ENCODE measurements at regions not wholly inside any gene's neighbourhood (a gene's known extent, or its start where the extent isn't known, plus 50 kb on each side); places are given as distances from the start of the nearest gene placed in this dataset.

- no peak for DNase-seq
Observed at GRCh38 chr5:68455216-68455615, 239.7 kb downstream of the PIK3R1 start.

- DNase-seq: no peak
Observed at GRCh38 chr5:68456756-68457217, 241.2 kb downstream of the PIK3R1 start.

GRCh38 chr5:68457285-68457684, 241.7 kb downstream of the PIK3R1 start:
- no peak for DNase-seq

GRCh38 chr5:68458416-68459021, 243.0 kb downstream of the PIK3R1 start:
- DNase-seq: peak; percentile 25

- no peak for DNase-seq
Observed at GRCh38 chr5:68459093-68459809, 243.7 kb downstream of the PIK3R1 start.

- no peak for DNase-seq
Observed at GRCh38 chr5:68459810-68460139, 244.2 kb downstream of the PIK3R1 start.

- peak; percentile 75 for DNase-seq
Observed at GRCh38 chr5:68460147-68460798, 244.7 kb downstream of the PIK3R1 start.

- no peak for DNase-seq
Observed at GRCh38 chr5:68463606-68464005, 248.1 kb downstream of the PIK3R1 start.

- peak; percentile 25 for DNase-seq
Observed at GRCh38 chr5:68464424-68464823, 248.9 kb downstream of the PIK3R1 start.

GRCh38 chr5:68465133-68465532, 249.6 kb downstream of the PIK3R1 start:
- peak; percentile 23 for DNase-seq

GRCh38 chr5:68465934-68466551, 250.5 kb downstream of the PIK3R1 start:
- DNase-seq: no peak

GRCh38 chr5:68467208-68467607, 251.7 kb downstream of the PIK3R1 start:
- DNase-seq: no peak

GRCh38 chr5:68467794-68468193, 252.2 kb downstream of the PIK3R1 start:
- no peak for DNase-seq

GRCh38 chr5:68468322-68468721, 252.8 kb downstream of the PIK3R1 start:
- no peak for DNase-seq

- no peak for DNase-seq
Observed at GRCh38 chr5:68475476-68475983, 260.0 kb downstream of the PIK3R1 start.

- DNase-seq: no peak
Observed at GRCh38 chr5:68476854-68477253, 261.3 kb downstream of the PIK3R1 start.

GRCh38 chr5:68478301-68479095, 262.9 kb downstream of the PIK3R1 start:
- no peak for DNase-seq

GRCh38 chr5:68479524-68479923, 264.0 kb downstream of the PIK3R1 start:
- DNase-seq: no peak

GRCh38 chr5:68480335-68480940, 264.9 kb downstream of the PIK3R1 start:
- DNase-seq: no peak

GRCh38 chr5:68482199-68482598, 266.6 kb downstream of the PIK3R1 start:
- DNase-seq: no peak

- no peak for DNase-seq
Observed at GRCh38 chr5:68484307-68485068, 268.9 kb downstream of the PIK3R1 start.

All from CD4-positive, alpha-beta T cell treated with Interleukin-10 for 1 hour (primary cell).